ENCODE measurements at regions not wholly inside any gene's neighbourhood (a gene's known extent, or its start where the extent isn't known, plus 50 kb on each side); places are given as distances from the start of the nearest gene placed in this dataset.

DNA sequence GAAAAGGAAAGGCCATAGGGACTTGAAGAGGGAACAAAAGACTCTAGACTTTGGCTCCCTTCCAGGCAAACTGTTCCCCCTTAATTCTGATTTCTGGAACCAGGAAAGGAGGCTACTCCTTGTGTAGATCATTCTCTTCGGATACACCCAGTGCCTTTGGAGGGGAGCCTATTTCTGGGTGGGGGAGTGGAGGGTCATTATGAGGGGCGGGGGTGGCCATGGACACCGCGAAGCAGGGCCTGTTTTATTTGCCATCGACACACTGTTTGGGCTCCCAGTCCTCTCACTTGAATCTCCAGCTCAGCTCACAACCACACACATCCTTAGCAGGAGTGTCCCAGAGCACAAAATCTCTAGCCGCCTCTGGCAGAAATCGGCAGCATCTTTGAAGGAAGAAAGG lies 132.3 kb downstream of the PXDC1 start:
- TF ChIP-seq POLR2A (IDR thresholded peaks at IDR 0.05) = no peak
- TF ChIP-seq, protein P1, sequence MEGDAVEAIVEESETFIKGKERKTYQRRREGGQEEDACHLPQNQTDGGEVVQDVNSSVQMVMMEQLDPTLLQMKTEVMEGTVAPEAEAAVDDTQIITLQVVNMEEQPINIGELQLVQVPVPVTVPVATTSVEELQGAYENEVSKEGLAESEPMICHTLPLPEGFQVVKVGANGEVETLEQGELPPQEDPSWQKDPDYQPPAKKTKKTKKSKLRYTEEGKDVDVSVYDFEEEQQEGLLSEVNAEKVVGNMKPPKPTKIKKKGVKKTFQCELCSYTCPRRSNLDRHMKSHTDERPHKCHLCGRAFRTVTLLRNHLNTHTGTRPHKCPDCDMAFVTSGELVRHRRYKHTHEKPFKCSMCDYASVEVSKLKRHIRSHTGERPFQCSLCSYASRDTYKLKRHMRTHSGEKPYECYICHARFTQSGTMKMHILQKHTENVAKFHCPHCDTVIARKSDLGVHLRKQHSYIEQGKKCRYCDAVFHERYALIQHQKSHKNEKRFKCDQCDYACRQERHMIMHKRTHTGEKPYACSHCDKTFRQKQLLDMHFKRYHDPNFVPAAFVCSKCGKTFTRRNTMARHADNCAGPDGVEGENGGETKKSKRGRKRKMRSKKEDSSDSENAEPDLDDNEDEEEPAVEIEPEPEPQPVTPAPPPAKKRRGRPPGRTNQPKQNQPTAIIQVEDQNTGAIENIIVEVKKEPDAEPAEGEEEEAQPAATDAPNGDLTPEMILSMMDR (IDR thresholded peaks at IDR 0.05) = no peak
- no peak for TF ChIP-seq EP300 (IDR thresholded peaks at IDR 0.05)
- TF ChIP-seq POLR2AphosphoS5 (IDR thresholded peaks at IDR 0.05) = no peak
